HUDEP-2 (cell line): ENCODE measurements at regions not wholly inside any gene's neighbourhood (a gene's known extent, or its start where the extent isn't known, plus 50 kb on each side); places are given as distances from the start of the nearest gene placed in this dataset.
"Not testable (repeated sequence)": the region's sequence is repeated elsewhere in the genome, so short reads cannot be mapped to it uniquely, and the experiment has no call there.

Experiments used
- DNase-seq, 76 experiments: peaks; one replicate each; lab custom pipeline; 2025; ENCODE audit not compliant: unreplicated experiment in 76 of 76; lab: John Stamatoyannopoulos, UW

GRCh38 chr10:130967784-130968183 is 343.7 kb downstream of the TCERG1L start:
- no peak for DNase-seq

DNA sequence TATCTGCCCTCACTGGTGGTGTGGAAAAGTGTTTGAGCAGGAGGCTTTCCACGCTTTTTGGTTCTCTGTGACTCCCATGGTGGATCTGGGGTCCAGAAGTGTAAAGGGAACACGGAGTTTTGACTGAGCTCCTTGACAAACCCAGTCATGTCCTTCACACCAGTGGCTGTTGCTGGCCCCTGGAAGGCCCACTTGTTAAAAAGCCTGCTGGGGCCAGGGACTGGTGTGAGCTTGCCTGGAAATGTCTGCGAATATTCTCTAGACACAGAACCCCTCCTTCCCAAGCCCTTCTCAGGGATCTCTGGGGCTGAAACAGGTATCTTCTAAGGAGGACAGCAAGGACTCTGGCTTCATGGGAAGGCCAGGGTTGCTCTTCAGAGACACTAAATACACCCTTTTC is 343.0 kb downstream of the TCERG1L start:
- no peak for DNase-seq

- DNase-seq = no peak
Observed at GRCh38 chr10:130968964-130969363, 342.6 kb downstream of the TCERG1L start.

- no peak for DNase-seq
Observed at GRCh38 chr10:130969700-130970099, 341.8 kb downstream of the TCERG1L start.

DNA sequence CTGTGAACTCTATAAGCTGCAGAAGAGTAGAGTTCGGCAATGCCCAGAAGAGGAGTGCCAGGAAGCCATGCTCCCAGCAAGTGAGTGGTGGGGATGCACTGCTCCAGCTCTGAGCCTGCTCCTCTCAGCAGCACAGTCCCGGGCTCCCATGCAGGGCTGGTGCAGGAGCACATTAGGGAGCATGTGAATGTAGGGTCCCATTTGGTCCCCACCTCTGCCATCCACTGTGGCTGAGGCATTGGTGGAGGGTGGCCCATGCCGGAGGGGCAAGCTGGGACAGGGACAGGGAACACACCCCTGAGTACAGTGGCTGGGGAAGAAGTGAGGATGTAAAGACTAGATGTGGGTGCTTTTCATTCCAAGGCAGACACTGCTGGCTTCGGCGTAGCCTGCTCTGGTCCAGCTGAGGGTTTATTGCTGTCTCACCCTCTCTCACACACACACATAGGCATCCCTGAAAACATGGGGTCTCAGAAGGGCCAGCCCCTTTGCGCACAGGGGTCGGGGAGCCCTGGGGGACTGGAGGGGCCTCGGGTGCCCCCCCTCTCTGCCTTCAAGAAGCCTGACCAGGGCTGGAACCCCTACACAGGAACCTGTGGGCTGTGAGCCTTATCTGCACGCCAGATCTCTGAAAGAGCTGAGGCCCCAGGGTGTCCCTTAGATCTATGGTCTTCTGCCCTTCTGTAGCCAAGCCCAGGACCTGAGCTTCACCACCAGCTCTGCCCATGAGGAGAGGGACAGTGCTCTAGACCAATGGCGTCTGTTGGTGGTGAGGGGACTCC is 341.0 kb downstream of the TCERG1L start:
- no peak for DNase-seq

- no peak for DNase-seq
Observed at GRCh38 chr10:130971123-130971435, 340.4 kb downstream of the TCERG1L start.

- no peak for DNase-seq
Observed at GRCh38 chr10:130973127-130973839, 338.2 kb downstream of the TCERG1L start.

GRCh38 chr10:130974166-130974565 is 337.4 kb downstream of the TCERG1L start:
- DNase-seq = no peak

DNA sequence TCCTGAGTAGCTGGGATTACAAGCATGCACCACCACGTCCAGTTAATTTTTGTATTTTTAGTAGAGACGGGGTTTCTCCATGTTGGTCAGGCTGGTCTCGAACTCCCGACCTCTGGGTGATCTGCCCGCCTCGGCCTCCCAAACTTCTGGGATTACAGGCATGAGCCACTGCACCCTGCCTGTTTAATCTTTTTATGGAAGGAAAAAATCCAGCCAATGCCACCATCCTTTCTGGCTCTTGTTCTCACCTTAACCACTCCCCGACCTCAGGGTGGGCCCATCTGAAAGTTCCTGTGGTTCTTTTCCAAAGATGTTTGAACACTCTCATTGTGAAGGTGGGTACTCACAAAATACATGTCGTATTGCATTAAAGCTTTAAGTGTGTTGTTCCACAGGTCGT is 336.2 kb downstream of the TCERG1L start:
- not testable (repeated sequence) for DNase-seq

GRCh38 chr10:130982802-130983201 is 328.7 kb downstream of the TCERG1L start:
- DNase-seq = no peak

- no peak for DNase-seq
Observed at GRCh38 chr10:130983749-130984148, 327.8 kb downstream of the TCERG1L start.

DNA sequence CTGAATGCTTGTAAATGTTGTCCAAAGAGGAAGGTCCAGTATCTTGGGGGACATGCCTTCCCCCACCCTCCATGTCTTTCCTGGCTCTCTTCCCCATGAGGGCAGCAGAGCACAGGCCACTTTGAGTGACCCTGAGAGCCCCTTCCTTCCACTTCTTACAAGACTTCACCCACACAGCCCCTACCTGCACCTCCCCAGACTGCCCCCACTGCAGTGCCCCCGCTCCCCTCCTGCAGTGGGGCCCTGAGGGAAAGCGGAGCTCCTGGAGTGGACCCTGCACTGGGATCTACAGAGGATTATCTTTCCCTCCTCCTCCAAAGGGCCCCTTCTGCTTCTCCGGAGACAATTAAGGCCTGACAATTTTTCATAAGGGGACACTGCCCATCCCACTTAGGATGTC is 326.8 kb downstream of the TCERG1L start:
- DNase-seq = no peak

GRCh38 chr10:130985158-130985753 is 326.3 kb downstream of the TCERG1L start:
- no peak for DNase-seq

GRCh38 chr10:130986846-130987245 is 324.7 kb downstream of the TCERG1L start:
- DNase-seq = no peak

DNA sequence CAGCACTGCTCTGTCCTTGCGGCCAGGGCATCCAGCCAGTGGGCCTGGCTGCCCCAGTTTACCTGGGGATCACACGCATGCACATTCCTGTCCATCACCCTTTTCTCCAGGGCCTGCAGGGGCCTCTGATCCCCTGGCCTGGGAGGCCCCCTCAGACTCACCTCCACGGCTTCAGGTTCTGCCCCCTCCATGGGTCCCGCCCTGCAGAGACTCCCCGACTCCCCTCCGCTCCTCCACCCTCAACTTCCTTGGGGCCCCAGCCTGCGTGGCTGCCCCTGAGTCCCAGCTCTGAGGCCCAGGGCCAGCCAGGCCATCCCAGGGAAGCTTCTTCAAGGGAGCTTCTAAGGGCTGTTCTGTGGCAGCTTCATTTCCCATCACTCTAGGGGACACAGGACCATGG is 324.1 kb downstream of the TCERG1L start:
- no peak for DNase-seq

DNA sequence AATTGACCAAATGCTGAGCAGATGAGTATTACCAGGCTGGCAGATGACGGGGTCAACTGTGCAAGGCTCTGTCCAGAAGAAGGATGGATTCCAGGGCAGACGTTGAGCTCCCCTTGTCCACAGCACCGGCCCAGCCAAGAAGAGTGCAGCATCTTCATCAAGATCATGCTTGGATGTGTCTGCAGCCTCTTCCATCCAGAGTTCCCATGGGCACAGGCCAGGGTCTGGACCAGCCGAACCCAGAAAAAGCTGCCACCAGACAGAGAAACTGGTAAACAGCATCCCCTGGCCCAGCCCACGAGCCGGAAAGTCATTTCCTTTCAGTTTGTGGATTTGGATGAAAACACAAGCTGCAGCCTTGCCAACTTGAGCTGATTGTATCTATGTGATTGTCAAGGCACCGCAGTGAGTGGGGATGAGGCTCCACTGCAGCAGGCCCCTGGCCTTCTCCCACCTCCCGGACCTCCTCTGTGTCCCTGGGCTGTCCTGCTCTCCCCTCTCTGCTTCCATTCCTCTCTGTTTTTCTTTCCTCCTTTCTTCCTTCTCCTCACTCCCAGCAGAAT is 321.8 kb downstream of the TCERG1L start:
- no peak for DNase-seq

GRCh38 chr10:130990486-130990885 is 321.0 kb downstream of the TCERG1L start:
- no peak for DNase-seq

GRCh38 chr10:130992802-130993523 is 318.6 kb downstream of the TCERG1L start:
- no peak for DNase-seq

- DNase-seq = no peak
Observed at GRCh38 chr10:130993612-130994011, 317.9 kb downstream of the TCERG1L start.

DNA sequence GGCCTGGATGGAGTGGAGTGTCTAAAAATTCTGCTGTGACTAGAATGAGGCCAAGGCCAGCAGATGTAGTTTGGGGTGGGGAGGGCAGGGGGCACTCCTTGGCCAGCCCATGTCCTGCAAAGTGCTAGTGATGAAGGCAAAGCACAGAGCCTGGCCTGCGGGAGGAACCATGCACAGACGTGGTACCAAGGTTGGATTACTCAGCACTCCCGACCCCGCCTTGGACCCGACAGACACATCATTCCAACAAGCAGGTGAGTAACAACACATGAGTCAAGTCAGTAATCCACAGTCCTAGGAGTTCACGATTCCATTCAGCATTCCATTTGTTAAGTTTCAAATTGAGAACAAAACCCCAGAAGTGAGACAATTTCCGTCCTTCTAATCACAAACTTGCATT is 317.3 kb downstream of the TCERG1L start:
- no peak for DNase-seq

DNA sequence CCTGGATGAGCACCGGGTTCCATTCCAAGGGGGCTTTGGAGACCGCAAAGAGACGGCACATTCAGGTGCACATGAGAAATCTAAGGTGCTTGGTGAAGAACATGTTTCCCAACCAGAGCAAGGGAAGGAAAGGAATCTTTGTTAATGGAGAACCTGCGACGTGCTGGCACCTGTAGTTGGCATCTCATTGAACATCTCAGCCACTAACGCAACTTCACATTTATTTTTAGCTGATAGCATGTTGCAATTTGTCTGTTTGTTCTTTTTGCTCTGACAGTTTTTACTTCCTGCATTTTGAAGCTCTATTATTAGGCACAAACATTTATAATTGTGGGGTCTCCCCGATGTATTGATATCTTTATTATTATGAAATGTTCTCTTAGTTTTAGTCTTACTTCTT is 316.7 kb downstream of the TCERG1L start:
- DNase-seq = no peak
